LoVo (cell line): ENCODE measurements at regions not wholly inside any gene's neighbourhood (a gene's known extent, or its start where the extent isn't known, plus 50 kb on each side); places are given as distances from the start of the nearest gene placed in this dataset.

Experiments used
- DNase-seq: peaks from one replicate; pipeline ENCODE4 v3.0.0-alpha.2; 2016; ENCODE audit warnings: low spot score

DNA sequence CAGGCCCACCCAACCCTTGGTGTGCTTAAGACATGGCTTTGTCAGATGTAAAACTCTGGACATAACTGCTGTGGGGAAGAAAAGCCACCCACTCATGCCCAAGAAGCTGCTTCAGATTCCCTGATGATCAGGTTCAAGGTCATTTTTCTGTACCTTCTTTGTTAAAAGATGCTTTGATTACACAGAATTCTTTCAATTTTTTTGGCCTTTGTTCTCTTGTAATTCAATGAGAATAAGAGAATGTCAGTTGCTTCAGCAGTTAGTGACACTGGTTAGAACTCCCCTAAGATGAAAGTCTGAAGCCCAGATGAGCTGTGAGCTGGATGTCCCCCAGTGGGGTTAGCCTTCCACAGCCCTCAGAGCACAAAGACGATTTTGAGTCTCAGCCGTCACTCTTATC is 152.7 kb downstream of the CHRM3 start:
- no peak for DNase-seq

DNA sequence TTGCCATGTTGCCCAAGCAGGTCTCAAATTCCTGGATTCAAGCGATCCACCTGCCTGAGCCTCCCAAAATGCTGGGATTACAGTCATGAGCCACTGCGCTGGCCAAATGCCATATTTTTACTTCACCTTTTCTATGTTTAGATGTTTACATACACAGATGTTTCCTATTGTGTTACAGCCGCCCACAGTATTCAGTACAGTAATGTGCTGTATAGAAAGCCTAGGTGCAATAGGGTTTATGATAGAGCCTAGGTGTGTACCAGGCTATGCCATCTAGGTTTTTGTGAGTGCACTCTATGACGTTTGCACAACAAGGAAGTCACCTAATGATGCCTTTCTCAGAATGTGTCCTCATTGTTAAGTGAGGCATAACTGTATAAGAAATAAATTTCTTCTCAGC is 153.4 kb downstream of the CHRM3 start:
- DNase-seq = no peak

DNA sequence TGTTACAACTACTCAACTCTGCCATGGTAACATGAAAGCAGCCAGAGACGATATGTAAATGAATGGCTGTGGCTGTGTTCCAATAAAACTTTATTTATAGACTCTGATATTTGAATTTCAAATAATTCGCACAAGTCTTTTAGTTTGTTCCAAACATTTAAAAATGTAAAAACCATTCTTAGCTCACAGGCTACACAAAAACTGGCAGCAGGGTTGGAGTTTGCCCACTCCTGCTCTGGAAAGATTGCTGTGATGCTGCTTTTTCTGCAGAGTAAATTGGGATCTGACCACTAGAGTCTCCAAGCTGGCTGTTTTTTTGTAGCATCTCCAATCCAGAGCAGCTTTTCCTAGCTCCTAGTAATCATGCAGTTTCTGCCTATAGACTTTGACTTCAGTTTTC is 157.5 kb downstream of the CHRM3 start:
- DNase-seq = no peak

DNA sequence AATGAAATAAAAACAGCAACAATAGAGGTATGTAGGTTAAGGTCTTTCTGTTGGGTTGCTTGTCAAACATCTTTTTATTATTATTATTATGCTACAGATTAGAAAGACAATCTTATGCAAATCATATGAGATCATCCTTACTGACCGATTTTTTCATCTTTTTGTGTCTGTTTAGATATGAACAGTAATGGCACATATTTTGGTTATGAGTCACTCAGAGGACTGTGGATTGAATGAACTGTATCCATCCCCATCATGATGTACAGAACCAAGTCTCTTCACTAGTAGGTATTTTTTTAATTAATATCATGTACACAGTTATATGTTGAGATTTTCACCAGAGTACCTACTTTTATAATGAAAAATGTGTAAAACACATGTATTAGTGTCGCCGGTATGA is 159.1 kb downstream of the CHRM3 start:
- DNase-seq = no peak

DNA sequence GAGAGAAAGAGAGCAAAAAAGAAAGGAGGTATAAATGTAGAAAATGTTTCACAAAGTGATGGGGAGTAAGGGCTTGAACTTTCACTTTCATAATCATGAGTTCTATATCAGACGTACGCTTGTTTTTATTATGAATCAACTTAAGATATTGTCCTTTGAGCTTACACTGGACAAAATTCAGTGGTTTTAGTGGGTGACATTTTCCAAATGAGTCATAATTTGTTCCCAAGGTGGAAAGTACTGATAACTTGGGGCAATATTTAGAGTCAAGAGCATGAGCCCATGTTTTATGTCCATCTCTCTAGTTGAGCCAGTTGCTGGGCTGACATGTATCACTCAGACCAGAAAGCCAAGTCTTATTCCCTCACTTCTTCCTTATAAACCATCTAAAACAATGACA is 161.6 kb downstream of the CHRM3 start:
- no peak for DNase-seq

DNA sequence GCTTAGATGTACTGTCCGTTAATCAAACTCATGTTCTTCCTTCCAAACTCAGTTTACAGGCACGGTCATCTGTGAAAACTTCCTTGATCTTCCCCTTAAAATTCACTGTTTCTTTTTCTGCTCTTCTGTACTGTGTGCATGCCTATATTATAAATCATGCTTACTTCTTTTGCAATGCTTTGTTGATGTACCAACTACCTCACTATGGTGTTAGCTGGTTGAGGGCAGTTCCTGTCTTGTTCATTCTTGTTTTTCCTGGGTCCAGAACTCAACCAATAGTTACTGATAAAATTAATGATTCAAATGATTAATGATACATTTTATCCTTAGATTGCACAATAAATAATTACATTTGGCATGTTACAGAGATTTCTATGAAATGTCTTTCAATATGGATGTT is 163.8 kb downstream of the CHRM3 start:
- no peak for DNase-seq

DNA sequence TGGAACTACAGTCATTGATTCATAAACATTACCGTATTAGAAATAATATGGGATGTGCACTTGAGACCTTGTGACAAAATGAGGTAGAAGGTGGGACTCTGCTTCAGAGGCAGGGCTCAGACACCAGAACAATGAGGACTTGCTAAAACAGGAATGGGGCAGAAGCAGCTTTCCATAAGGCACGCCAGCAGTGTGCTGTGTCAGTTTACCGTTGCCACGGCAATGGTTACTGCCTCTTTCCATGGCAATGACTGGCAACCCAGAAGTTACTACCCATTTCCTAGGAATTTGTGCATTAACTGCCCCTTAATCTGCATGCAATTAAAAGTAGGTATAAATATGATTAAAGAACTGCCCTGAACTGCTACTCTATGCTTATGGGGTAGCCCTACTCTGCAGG is 169.0 kb downstream of the CHRM3 start:
- DNase-seq = no peak

DNA sequence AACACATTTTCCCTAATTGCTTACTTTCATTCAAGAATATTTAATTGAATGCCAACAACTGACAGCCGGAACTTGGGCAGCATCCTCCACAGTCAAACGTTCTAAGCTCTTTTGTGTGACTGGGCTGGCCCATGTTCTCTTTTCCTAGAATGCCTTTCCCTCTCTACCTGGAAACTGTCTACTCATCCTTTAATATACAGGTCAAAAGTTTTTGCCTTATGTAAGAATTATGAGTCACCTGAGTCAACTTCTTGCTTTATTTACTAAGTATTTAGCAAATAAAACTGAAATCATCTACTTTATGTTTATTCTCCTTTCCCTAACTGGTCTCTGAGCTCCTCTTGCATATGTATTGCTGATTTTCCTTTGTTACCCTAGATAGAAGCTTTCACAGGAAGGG is 172.2 kb downstream of the CHRM3 start:
- DNase-seq = no peak

DNA sequence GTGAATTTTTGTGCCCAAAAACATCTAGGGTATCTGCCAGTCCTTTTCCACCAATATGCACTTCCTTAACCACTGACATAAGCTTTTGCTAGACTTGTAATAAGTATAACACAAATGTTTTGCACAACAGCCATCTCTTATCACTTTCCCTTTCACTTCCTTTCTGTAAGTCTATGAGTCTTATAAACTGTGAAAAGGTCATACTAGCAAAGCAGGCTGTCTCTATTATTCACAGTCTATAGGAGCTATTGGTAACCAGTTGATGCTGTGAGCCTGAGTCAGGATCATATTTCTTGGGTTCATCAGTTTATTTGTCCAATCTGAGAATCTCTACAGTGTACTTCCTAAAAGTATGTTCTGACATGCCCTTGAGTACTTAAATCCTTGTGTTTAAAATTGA is 172.6 kb downstream of the CHRM3 start:
- DNase-seq = no peak

DNA sequence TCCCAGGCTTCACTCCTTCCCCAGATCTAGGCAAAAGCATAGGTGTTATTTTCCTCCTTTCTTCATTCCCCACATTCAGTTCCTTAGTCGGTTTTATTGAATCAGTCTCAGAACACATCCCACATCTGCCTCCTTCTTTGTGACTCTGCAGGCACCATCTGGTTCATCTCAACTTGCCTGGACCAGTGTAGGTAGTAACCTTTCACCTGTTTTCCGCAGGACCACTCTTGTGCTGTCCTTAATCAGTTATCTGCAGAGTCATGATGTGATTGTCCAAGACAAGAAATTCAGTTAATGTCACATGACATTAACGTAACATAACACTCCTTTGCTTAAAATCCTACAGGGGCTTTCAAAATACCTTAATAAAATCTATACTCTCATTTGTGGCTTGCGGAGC is 174.6 kb downstream of the CHRM3 start:
- no peak for DNase-seq

DNA sequence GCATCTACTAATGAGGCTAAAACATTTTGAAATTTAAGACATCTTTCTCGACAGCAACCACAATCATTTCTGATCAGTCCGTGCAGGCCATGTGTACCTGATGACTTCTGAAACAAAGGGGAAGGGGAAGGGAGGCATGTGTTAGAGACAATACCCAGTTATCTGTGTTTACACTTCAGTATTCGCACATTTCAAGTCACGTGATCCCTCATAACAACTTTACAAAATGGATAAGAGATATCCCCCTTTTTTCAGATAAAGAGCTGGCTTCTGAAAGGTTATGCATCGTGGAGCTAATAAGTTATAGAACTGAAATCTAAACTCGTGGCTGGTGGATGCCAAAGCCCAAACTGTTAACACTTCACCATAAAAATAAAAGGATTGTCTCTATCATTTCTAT is 175.7 kb downstream of the CHRM3 start:
- no peak for DNase-seq

DNA sequence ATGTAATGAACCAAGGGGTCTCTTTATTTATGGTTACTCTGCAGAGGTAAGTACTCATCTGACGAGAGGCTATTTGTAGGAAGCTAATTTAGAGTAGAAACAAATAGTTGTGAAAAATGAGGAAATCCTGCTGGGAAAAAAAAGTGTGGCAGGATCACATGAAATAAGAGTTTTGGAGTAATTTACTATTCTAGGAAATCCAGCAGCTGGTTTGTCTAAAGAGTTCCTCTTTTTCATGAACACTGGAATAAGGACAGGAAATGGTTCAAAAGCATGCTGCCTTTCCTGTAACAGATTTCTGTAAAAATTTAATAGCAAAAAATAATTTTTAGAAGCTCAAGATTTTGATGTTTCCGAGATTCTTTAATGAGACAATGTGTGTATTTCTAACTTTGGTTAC is 177.3 kb downstream of the CHRM3 start:
- DNase-seq = no peak

DNA sequence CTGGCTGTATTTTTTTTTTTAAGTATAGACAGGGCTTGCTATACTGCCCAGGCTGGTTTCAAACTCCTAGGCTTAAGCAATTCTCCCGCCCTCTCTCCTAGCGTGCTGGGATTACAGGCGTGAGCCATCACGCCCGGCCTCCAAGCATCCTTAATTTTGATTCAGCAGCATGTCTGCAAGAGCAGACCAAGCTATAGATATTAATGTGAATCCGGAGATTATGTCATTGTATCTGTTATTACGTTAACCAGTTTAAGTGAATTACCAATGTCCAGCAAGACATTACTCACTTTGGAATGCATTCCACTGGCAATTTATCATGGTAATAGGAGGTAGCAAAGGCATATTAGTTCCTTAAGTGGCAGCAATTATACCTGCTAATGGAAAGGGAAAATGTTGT is 179.7 kb downstream of the CHRM3 start:
- no peak for DNase-seq

DNA sequence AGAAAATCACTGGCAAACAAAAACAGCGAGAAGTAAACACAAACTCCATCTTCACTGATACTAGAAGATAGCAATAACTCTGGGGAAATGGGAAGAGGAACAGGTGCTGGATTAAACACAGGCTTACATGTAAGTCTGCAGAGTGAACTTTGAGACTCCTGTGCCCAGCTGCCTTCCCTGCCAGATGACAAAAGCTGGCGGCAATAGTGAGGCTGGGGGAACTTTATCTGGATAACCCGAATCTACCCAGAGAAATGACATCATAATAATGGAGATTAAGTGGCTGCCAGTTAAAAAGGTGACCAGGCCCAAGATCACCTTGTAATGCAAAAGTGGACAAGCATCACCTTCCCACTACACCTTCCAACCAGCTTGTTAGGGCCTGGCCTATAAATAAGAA is 184.5 kb downstream of the CHRM3 start:
- no peak for DNase-seq

DNA sequence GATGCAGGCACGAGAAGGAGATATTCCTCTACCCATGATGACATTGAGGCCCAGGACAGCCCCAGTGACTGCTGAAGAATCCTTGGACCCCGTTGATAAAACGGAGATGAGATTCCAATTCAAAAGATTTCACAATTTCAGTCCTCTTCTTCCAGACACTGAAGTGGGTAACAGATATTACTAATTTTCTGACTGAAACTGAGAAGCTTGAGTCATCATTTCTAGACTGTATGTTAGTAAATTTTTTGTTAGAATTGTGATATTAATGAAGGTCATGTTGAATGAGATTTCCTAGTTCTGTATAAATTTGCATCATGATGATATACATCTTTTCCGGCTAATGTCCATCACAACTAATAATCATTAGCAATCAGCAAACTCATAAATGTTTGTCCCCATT is 185.8 kb downstream of the CHRM3 start:
- DNase-seq = no peak

DNA sequence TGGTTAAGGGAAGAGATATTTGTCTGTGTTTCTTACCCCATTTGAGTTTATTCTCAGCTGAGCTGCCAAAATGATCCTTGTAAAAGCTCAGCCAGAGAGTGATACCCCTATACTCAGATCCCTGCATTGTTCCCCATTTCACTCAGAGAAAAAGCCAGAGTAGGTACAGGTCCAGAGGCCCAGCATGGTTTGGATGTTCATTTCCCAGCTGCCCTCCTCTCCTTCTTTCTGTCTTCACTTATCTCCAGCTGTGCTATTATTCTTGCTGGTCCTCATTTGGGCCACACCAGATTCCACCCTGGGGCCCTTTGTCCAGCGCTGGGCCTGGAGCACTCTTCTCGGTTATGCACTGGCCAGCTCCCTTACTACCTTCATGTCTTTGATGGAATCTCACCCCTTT is 187.7 kb downstream of the CHRM3 start:
- no peak for DNase-seq

DNA sequence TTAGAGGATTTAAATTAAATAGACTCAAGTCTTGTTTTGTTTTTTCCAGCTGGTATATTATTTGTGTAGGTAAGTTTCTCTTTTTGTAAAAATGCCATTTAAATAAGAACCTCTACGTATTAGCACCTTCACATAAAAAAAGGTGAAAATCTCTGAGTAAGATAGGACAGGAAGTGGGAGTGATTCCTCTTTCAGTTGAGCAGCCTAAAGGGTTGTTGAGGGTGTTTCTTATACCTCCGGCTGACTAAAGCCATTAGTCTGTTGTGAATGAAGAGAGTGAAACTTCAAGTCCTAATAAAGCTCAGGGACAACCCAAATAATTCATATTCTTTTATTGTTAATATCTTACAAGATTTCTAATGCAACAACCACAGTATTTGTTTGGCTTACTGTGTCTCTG is 188.7 kb downstream of the CHRM3 start:
- no peak for DNase-seq

DNA sequence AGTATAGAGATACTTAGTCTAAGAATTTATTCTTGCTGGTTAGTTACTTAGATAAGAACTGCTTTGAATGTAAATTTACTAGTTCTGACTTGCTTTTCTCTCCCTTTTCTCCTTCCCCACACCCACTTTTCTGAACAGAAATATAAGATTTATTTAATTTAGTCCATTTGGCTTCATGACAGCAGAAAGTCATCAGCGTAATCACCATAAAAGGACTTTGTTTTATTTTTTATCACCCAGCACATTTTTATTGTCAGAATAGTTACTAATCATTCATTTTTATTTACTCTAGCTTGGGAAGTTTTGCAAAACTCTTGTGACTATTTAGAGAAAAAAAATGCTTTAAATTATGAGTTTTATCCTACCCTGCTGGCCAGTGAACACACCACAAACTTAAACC is 197.2 kb downstream of the CHRM3 start:
- DNase-seq = no peak

DNA sequence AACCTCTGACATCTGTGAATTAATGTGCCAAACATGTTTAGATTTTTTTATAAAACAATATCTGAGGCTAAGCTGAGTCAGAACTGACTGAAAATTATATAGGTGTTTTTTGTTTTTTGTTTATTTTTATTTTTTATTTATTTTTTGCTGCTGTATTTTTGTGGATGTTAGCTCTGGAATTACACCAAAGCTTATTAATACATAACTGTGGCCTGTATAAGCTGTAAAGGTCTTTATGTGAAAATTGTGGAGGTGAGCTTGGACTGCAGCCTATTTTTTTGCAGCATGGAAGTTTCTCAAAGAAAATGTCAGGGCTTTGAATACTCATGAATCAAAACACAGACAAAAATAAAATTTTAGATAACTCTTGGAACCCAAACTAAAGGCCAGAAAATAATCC is 199.8 kb downstream of the CHRM3 start:
- DNase-seq = no peak

DNA sequence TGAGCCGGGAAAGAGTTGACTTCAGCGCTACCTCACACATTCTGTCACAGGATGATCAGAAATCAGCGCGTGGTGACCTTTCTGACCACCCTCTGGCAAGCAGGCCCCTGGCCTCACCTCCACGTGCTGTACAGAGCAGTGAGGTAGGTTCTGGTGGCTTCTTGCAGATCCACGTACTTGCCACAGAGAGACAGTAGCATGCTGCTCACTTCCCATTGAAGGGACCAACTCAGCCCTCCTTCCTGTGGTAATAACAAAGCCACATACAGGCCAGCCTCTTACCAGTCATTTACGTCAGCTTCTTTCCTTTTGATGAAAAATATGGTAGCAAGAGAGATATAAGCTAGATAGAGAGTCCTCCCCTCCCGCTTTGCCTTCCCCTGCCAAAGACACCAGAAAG is 200.7 kb downstream of the CHRM3 start:
- DNase-seq = no peak

DNA sequence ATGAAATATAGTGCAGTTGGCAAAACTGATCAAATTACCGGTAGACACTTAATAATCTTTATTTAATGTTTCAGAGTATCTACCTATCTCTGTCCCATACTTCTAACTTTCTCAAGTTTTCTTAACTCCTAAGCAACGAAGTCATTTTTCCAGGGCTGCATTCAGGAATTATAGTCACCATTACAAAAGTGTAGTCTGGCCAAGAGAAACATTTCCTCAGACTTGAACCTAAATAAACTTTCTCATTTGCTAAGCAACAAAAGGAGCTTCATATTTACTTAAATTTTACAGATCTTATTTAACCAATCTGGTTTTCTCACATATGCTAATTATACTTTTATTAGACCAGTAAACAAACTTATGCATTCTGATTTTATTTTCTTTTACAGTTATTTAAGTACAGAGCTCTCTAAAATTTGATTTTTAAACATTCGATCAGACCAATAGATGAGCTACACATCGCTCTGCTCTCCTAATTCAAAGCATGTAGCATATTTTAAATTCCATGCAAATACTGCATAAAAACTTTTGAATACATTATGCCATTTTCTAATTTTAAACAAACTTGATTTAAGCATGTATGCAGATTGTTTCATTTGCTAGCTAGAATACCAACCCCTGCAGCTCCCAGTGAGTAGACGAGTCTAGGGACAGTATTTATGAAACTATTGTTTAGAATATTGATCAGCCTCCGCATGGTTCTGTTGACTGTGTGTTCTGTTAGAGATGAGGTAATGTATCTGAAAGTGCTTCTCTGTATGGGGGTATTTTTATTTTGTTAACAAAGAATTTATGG is 201.4 kb downstream of the CHRM3 start:
- DNase-seq = no peak

DNA sequence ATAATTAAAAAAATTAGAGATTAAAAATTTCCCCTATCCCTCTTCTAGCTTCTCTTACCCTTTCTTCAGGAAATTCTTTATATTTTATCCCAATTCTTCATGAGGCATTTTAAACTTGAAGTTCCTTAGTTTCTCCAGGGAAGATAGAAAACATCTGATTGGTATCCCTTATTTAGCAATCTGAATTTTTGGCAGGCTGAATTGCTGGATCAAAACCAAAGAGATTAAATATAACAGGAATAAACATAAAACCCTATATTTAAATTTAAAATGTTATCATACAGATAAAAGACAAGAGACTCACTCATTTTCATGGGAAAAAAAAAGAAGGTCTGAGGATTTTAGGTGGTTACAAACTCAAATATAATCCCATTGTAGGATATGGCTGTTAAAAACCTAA is 204.2 kb downstream of the CHRM3 start:
- DNase-seq = no peak

DNA sequence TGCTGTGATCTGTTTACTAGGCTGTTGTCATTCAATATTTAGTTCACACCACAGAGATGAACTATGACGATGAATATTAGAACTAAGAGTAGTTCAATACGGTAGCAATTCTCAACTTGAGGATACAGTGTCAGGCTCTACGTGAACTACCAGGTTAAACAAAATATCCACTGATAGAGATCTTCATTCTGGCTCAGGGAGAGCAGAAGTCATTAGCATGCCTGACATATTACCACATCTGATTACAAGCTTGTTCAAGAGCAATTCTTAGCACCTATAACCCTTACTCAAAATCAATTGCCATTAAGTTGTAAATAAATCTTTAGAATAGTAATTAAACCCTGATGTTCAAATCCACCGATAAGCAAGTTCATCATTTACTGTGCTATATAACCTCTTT is 207.2 kb downstream of the CHRM3 start:
- no peak for DNase-seq

DNA sequence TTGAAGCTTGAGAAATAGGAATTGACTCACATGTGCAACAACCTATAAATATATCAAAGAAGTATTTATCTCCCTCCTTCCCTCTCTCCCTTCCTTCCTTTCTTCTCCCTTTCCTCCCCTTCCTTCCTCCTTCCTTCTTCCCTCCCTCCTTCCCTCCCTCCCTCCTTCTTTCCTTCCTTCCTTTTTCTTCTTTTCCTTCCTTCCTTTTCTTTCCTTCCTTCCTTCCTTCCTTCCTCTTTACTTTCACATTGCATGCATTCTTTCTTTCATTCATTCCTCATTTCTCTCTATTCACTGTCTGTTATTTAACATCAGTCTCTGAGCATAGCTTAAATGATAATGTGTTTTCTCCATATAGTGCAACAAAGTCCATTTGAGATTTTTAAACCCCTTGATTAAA is 214.2 kb downstream of the CHRM3 start:
- DNase-seq = no peak

DNA sequence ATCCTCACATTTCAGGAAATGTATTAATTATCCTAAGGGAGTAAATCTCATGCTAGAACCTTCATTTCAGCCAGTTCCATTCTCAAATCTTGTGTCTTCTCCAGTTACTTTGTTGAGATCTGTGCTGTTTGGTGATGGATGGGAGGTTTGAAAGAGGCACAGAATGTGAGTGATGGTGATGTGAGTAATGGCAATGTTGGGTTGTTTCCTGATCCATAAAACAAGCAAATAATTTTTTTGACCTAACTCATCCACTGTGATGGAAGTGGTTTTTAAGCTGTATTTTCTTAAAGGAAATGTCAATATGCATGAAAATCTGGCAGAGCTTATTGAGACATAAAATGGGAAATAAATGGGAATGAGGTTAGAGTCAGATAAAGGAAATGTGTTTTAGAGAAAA is 214.7 kb downstream of the CHRM3 start:
- no peak for DNase-seq
